ENCODE measurements at regions not wholly inside any gene's neighbourhood (a gene's known extent, or its start where the extent isn't known, plus 50 kb on each side); places are given as distances from the start of the nearest gene placed in this dataset.

GRCh38 chr19:28569132-28570131 lies 643.5 kb downstream of the UQCRFS1 start:
- DNase-seq (ENCODE audit: low spot score) (peak; percentile 32), ATAC-seq (peak; percentile 78)
- H3K27ac Mint-ChIP-seq, result no peak overlapping the region
- peaks cover 22% of the 10 kb centered on the region for H3K4me1 Mint-ChIP-seq
- CTCF ChIA-PET, result interaction anchor here (0.5 to 2.3 kb wide), 4 partner anchors 8 to 64 kb away, joined by 3 to 10 read pairs (median 4); no protein-coding TSS in a partner anchor
- POLR2A ChIA-PET, result interaction anchor here (1.5 kb wide), 1 partner anchor 12 kb away, joined by 3 read pairs; no protein-coding TSS in a partner anchor
- no peaks in the 10 kb centered on the region for H3K27me3 Mint-ChIP-seq (ENCODE audit: low read depth)
- TF ChIP-seq ZNF416 (CRISPR knock-in tag; IDR thresholded peaks at IDR 0.05), result no peak
- TF ChIP-seq RELA (CRISPR knock-in tag; IDR thresholded peaks at IDR 0.05; ENCODE audit: borderline replicate concordance), result no peak
- TF ChIP-seq, protein P1, sequence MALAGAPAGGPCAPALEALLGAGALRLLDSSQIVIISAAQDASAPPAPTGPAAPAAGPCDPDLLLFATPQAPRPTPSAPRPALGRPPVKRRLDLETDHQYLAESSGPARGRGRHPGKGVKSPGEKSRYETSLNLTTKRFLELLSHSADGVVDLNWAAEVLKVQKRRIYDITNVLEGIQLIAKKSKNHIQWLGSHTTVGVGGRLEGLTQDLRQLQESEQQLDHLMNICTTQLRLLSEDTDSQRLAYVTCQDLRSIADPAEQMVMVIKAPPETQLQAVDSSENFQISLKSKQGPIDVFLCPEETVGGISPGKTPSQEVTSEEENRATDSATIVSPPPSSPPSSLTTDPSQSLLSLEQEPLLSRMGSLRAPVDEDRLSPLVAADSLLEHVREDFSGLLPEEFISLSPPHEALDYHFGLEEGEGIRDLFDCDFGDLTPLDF (CRISPR knock-in tag; IDR thresholded peaks at IDR 0.05), result no peak
- H3K4me3 Mint-ChIP-seq, result no peak overlapping the region
- peaks cover 3% of the 10 kb centered on the region; the same call in 1 of the 2 replicates for H3K36me3 Mint-ChIP-seq
- H3K9me3 Mint-ChIP-seq, result no peaks in the 10 kb centered on the region

- ChIA-PET POLR2A (no interaction called here), CTCF (no interaction called here)
- Mint-ChIP-seq H3K9me3 (peaks cover 6% of the 10 kb centered on the region), H3K36me3 (peaks cover 15% of the 10 kb centered on the region), H3K4me1 (peaks cover 22% of the 10 kb centered on the region), H3K27ac (no peak overlapping the region), H3K27me3 (ENCODE audit: low read depth) (no peaks in the 10 kb centered on the region), H3K4me3 (no peak overlapping the region)
- no peak for DNase-seq (ENCODE audit: low spot score)
- TF ChIP-seq, protein P2, sequence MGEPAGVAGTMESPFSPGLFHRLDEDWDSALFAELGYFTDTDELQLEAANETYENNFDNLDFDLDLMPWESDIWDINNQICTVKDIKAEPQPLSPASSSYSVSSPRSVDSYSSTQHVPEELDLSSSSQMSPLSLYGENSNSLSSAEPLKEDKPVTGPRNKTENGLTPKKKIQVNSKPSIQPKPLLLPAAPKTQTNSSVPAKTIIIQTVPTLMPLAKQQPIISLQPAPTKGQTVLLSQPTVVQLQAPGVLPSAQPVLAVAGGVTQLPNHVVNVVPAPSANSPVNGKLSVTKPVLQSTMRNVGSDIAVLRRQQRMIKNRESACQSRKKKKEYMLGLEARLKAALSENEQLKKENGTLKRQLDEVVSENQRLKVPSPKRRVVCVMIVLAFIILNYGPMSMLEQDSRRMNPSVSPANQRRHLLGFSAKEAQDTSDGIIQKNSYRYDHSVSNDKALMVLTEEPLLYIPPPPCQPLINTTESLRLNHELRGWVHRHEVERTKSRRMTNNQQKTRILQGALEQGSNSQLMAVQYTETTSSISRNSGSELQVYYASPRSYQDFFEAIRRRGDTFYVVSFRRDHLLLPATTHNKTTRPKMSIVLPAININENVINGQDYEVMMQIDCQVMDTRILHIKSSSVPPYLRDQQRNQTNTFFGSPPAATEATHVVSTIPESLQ (CRISPR knock-in tag; IDR thresholded peaks at IDR 0.05), result no peak
- no peak for ATAC-seq
Observed at GRCh38 chr19:28567834-28568233, 645.1 kb downstream of the UQCRFS1 start.

GRCh38 chr19:28563964-28564921 lies 648.7 kb downstream of the UQCRFS1 start:
- ChIA-PET POLR2A (no interaction called here), CTCF (interaction anchor here (1.2 kb wide), 1 partner anchor 70 kb away, joined by 4 read pairs; no protein-coding TSS in a partner anchor)
- Mint-ChIP-seq H3K36me3 (peaks cover 21% of the 10 kb centered on the region), H3K4me3 (no peak overlapping the region), H3K9me3 (peaks cover 11% of the 10 kb centered on the region), H3K27me3 (ENCODE audit: low read depth) (no peaks in the 10 kb centered on the region), H3K4me1 (peaks cover 9% of the 10 kb centered on the region), H3K27ac (no peak overlapping the region)
- ATAC-seq (no peak), DNase-seq (ENCODE audit: low spot score) (no peak)
- TF ChIP-seq, protein P1 (CRISPR knock-in tag; IDR thresholded peaks at IDR 0.05), result no peak
- TF ChIP-seq, protein P3, sequence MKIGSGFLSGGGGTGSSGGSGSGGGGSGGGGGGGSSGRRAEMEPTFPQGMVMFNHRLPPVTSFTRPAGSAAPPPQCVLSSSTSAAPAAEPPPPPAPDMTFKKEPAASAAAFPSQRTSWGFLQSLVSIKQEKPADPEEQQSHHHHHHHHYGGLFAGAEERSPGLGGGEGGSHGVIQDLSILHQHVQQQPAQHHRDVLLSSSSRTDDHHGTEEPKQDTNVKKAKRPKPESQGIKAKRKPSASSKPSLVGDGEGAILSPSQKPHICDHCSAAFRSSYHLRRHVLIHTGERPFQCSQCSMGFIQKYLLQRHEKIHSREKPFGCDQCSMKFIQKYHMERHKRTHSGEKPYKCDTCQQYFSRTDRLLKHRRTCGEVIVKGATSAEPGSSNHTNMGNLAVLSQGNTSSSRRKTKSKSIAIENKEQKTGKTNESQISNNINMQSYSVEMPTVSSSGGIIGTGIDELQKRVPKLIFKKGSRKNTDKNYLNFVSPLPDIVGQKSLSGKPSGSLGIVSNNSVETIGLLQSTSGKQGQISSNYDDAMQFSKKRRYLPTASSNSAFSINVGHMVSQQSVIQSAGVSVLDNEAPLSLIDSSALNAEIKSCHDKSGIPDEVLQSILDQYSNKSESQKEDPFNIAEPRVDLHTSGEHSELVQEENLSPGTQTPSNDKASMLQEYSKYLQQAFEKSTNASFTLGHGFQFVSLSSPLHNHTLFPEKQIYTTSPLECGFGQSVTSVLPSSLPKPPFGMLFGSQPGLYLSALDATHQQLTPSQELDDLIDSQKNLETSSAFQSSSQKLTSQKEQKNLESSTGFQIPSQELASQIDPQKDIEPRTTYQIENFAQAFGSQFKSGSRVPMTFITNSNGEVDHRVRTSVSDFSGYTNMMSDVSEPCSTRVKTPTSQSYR (CRISPR knock-in tag; IDR thresholded peaks at IDR 0.05), result no peak
- TF ChIP-seq, protein P4, sequence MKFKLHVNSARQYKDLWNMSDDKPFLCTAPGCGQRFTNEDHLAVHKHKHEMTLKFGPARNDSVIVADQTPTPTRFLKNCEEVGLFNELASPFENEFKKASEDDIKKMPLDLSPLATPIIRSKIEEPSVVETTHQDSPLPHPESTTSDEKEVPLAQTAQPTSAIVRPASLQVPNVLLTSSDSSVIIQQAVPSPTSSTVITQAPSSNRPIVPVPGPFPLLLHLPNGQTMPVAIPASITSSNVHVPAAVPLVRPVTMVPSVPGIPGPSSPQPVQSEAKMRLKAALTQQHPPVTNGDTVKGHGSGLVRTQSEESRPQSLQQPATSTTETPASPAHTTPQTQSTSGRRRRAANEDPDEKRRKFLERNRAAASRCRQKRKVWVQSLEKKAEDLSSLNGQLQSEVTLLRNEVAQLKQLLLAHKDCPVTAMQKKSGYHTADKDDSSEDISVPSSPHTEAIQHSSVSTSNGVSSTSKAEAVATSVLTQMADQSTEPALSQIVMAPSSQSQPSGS (CRISPR knock-in tag; IDR thresholded peaks at IDR 0.05; ENCODE audit: borderline replicate concordance, low read depth), result no peak
- TF ChIP-seq NR3C1 (CRISPR knock-in tag; conservative IDR thresholded peaks at IDR 0.05; ENCODE audit: low read depth) (no peak), ELF4 (CRISPR knock-in tag; IDR thresholded peaks at IDR 0.05; ENCODE audit: low read depth) (no peak)

All from WTC11 (cell line).